ENCODE measurements at regions not wholly inside any gene's neighbourhood (a gene's known extent, or its start where the extent isn't known, plus 50 kb on each side); places are given as distances from the start of the nearest gene placed in this dataset.

GRCh38 chr14:101361044-101361443 lies 200.3 kb upstream of the DIO3 start:
- H3K4me1 ChIP-seq (ENCODE audit: low read depth, poor library complexity, severe bottlenecking), result no peaks in the 10 kb centered on the region
- no peaks in the 10 kb centered on the region for H3K36me3 ChIP-seq (ENCODE audit: insufficient read depth)
- H2AFZ ChIP-seq (ENCODE audit: low read depth), result no peak overlapping the region
- H4K20me1 ChIP-seq (ENCODE audit: insufficient read depth), result no peaks in the 10 kb centered on the region
- H3K4me2 ChIP-seq, result no peak overlapping the region
- no peak for TF ChIP-seq CTCF (conservative IDR thresholded peaks at IDR 0.05; ENCODE audit: low read depth, low read length)
- no peak overlapping the region for H3K27ac ChIP-seq
- H3K79me2 ChIP-seq (ENCODE audit: insufficient read depth, low read depth), result no peaks in the 10 kb centered on the region
- no peak overlapping the region for H3K9ac ChIP-seq
- peaks cover 10% of the 10 kb centered on the region for H3K27me3 ChIP-seq (ENCODE audit: insufficient read depth, low read depth)
- H3K4me3 ChIP-seq (IDR thresholded peaks at IDR 0.05; ENCODE audit: insufficient read depth, low read depth, low read length), result no peak overlapping the region

DNA sequence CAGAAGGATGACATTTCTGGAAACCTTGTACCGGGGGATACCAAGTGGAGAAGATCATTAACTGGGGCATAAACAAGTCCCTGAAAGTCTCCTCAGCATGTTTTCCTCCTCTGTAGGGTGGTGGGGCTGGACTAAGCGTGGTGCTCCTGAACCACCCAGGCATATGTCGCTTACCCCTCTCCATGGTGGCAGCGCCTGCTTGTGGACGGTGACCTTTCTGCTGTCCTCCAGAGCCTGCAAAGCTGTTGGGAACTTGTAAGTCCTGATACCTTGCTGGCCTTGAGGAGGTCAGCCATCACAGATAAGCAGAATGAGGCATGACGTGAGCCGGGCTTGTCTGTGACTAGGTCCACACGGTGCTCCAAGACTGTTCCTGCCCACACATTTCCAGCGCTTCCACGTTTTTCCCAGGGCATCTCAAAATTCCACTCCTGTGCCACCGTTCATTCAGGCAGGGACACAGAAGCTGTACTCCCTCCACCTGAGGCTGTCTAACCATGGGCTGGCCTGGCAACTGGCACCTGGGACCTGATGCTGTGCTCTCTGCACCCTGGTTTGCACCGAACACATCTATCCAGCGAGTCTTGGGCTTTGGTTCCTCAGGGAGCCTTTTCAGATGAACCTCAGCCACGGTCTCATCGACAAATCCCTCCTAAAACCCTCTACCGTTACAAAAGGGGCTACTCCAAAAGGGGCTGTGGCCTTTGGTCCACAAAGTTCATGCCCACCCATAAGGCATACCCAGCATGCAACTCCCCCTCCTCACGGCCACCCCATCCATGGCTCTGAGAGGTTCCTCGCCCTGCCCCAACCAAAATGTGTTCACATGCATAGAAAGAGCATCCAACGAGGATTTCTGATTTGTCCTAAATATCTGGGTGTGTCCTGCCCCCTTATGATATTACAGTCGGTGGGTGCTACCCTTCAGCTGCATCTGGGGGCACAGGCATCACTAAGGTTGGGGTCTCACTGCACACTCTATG lies 199.6 kb upstream of the DIO3 start:
- no peaks in the 10 kb centered on the region for H4K20me1 ChIP-seq (ENCODE audit: insufficient read depth)
- no peak for TF ChIP-seq CTCF (conservative IDR thresholded peaks at IDR 0.05; ENCODE audit: low read depth, low read length)
- no peak overlapping the region for H3K27ac ChIP-seq
- no peaks in the 10 kb centered on the region for H3K4me1 ChIP-seq (ENCODE audit: low read depth, poor library complexity, severe bottlenecking)
- no peaks in the 10 kb centered on the region for H3K36me3 ChIP-seq (ENCODE audit: insufficient read depth)
- no peaks in the 10 kb centered on the region for H3K79me2 ChIP-seq (ENCODE audit: insufficient read depth, low read depth)
- H3K9ac ChIP-seq, result no peak overlapping the region
- H3K4me2 ChIP-seq, result no peak overlapping the region
- H3K27me3 ChIP-seq (ENCODE audit: insufficient read depth, low read depth), result peaks cover 10% of the 10 kb centered on the region
- no peak overlapping the region for H2AFZ ChIP-seq (ENCODE audit: low read depth)
- H3K4me3 ChIP-seq (IDR thresholded peaks at IDR 0.05; ENCODE audit: insufficient read depth, low read depth, low read length), result no peak overlapping the region

DNA sequence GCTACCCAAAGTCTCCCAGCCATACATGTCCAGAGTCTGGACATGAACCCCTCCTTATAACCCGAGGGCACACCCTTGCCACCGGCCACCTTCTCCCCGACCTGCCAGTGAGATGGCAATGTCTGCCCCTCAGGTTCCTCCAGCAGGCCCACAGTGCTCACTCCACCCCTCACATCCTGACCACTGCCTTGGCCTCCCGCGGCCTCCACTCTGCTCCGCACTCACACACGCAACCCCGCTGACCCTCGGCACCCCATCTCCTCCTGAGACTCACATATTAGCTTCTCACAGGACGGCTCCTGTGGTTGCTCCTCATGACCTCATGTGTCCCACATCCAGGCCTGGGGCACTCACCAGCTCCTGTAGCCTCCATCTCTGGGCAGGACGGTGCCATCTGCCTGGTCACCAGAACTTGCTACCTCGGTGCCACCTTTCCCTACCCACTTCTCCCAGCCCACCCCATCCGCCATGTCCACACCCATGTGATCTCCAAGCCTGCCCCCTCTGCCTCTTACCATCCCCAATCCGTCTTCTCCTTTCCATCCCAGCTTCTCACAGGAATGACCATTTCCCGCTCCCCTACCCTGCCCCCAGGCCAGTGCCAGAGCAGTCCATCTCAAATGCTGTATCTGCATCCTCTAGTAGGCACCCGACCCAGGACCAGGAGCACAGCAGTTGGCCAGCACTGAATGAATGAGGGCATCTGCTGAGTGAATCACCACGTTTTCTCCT lies 198.6 kb upstream of the DIO3 start:
- Histone ChIP-seq H4K20me1 (ENCODE audit: insufficient read depth) (no peaks in the 10 kb centered on the region), H3K4me3 (IDR thresholded peaks at IDR 0.05; ENCODE audit: insufficient read depth, low read depth, low read length) (no peak overlapping the region), H3K4me1 (ENCODE audit: low read depth, poor library complexity, severe bottlenecking) (no peaks in the 10 kb centered on the region), H3K27ac (no peak overlapping the region), H2AFZ (ENCODE audit: low read depth) (no peak overlapping the region), H3K9ac (no peak overlapping the region), H3K4me2 (no peak overlapping the region), H3K79me2 (ENCODE audit: insufficient read depth, low read depth) (no peaks in the 10 kb centered on the region), H3K27me3 (ENCODE audit: insufficient read depth, low read depth) (peaks cover 10% of the 10 kb centered on the region), H3K36me3 (ENCODE audit: insufficient read depth) (no peaks in the 10 kb centered on the region)
- TF ChIP-seq CTCF (conservative IDR thresholded peaks at IDR 0.05; ENCODE audit: low read depth, low read length), result no peak

DNA sequence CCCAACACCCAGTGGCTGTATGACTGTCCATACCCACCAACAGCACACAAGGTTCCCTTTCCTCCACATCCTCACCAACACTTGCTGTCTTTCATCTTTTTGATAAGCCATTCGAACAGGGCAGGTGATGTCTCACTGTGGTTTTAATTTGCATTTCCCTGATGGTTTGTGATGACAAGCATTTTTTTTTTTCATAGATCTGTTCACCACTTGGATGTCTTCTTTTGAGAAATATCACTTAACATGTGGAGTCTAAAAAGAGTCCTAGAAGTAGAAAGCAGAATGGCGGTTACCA lies 198.1 kb upstream of the DIO3 start:
- Histone ChIP-seq H3K4me3 (IDR thresholded peaks at IDR 0.05; ENCODE audit: insufficient read depth, low read depth, low read length) (no peak overlapping the region), H4K20me1 (ENCODE audit: insufficient read depth) (no peaks in the 10 kb centered on the region), H3K27me3 (ENCODE audit: insufficient read depth, low read depth) (peaks cover 10% of the 10 kb centered on the region), H3K27ac (no peak overlapping the region), H3K9ac (no peak overlapping the region), H2AFZ (ENCODE audit: low read depth) (no peak overlapping the region), H3K4me1 (ENCODE audit: low read depth, poor library complexity, severe bottlenecking) (no peaks in the 10 kb centered on the region), H3K4me2 (no peak overlapping the region), H3K79me2 (ENCODE audit: insufficient read depth, low read depth) (no peaks in the 10 kb centered on the region), H3K36me3 (ENCODE audit: insufficient read depth) (no peaks in the 10 kb centered on the region)
- no peak for TF ChIP-seq CTCF (conservative IDR thresholded peaks at IDR 0.05; ENCODE audit: low read depth, low read length)
